Spinal cord (tissue), 9 donors: ENCODE measurements at regions not wholly inside any gene's neighbourhood (a gene's known extent, or its start where the extent isn't known, plus 50 kb on each side); places are given as distances from the start of the nearest gene placed in this dataset.
"Not testable (repeated sequence)": the region's sequence is repeated elsewhere in the genome, so short reads cannot be mapped to it uniquely, and the experiment has no call there.

Experiments used
- DNase-seq, 6 donors: peaks; one replicate each; pipeline versions ENCODE4 v3.0.0 to v3.0.0-alpha.2; 2013 to 2015; ENCODE audit warnings: low spot score in 6 of 6, low read depth in 4 of 6
- H3K27ac ChIP-seq: one replicate; pipeline ENCODE4 v1.5.1; 2013; ENCODE audit warnings: low read depth, low read length, control low read depth
- H3K27me3 ChIP-seq: one replicate; pipeline ENCODE4 v1.6.1; 2013; ENCODE audit warnings: low read length; ENCODE audit not compliant: control insufficient read depth, insufficient read depth
- H3K36me3 ChIP-seq: one replicate; pipeline ENCODE4 v1.6.1; 2013; ENCODE audit warnings: low read length; ENCODE audit not compliant: control insufficient read depth, insufficient read depth
- H3K4me1 ChIP-seq: one replicate; pipeline ENCODE4 v1.6.1; 2013; ENCODE audit warnings: low read length; ENCODE audit not compliant: control insufficient read depth, insufficient read depth
- H3K4me3 ChIP-seq: one replicate; pipeline ENCODE4 v1.5.1; 2013; ENCODE audit warnings: low read depth, low read length, control low read depth
- H3K9me3 ChIP-seq: one replicate; pipeline ENCODE4 v1.6.1; 2013; ENCODE audit warnings: low read length; ENCODE audit not compliant: control insufficient read depth, insufficient read depth
- WGBS: methylation state at CpG from one replicate; pipeline ENCODE4 v1.1.5; 2013; ENCODE audit warnings: missing lambda C conversion rate; ENCODE audit not compliant: insufficient coverage; 5-methylcytosine and 5-hydroxymethylcytosine counted together
- donor health status: healthy.

- not testable (repeated sequence) for DNase-seq, H3K36me3 ChIP-seq, H3K9me3 ChIP-seq, H3K27ac ChIP-seq, H3K27me3 ChIP-seq, H3K4me3 ChIP-seq, H3K4me1 ChIP-seq
- WGBS: 15% methylated on average over 3 of the region's 4 CpGs
These were observed 3943.8 kb upstream of the OR11H1 start for GRCh38 chr22:11584231-11584630.

DNA sequence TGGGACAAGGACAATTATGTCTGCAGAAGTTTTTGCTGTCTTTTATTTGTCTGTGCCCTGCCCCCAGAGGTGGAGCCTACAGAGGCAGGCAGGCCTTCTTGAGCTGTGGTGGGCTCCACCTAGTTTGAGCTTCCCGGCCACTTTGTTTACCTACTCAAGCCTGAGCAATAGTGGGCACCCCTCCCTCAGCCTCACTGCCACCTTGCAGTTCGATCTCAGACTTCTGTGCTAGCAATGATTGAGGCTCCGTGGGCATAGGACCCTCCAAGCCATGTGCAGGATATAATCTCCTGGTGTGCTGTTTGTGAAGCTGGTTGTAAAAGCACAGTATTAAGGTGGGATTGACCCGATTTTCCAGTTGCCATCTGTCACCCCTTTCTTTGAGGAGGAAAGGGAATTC is 3933.4 kb upstream of the OR11H1 start:
- H3K9me3 ChIP-seq, H3K27ac ChIP-seq, H3K27me3 ChIP-seq, H3K4me3 ChIP-seq, H3K4me1 ChIP-seq, DNase-seq, H3K36me3 ChIP-seq: not testable (repeated sequence)
- WGBS: 45% methylated on average over 4 of the region's 4 CpGs

GRCh38 chr22:11597666-11598358 is 3930.2 kb upstream of the OR11H1 start:
- 83% methylated on average over 33 of the region's 33 CpGs for WGBS
- H3K36me3 ChIP-seq, H3K4me3 ChIP-seq, H3K27ac ChIP-seq, H3K9me3 ChIP-seq, H3K4me1 ChIP-seq, H3K27me3 ChIP-seq, DNase-seq: not testable (repeated sequence)

DNA sequence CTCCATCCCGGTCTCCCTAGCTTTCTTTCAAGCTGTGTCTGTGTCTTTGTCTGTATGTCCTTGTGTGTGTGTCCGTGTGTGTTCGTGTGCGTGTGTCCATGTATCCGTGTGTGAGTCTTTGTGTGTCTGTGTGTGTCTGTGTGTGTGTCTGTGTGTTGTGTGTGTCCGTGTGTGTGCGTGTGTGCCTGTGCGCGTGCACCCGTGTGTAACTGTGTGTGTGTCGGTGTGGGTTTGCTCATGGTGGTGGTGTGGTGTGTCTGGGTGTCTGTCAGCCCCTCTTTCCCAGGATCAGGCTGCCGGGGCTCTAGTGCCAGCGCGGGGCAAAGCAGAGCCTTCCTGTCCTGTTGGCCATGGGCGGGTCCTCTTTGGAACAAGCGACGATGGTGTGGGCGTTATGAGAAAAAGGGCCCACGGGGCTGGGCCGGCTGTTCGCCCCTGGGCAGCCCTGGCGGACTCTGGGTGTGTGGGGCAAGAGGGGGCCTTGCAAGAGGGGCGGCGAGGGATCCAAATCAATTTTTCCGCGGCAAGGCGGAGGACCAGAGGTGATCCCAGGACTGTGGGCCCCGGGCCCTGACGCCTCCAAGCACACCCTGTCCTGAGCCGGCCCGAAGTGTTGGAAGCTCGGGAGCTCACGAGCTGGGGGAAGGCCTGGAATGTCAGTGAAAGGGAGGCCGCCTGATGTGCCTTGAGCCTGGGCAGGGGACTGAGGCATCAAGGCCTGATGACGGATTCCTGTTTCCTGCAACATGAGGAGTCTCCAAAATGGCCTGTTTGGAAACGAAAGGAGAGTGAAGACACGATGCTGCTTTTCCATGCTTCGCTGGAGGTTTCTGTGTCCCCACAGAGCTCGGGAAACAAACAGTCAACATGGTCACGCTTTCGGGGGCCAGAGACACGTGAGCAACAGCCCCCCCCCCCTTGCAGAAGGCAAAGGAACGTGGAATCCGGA is 3929.2 kb upstream of the OR11H1 start:
- H3K27me3 ChIP-seq: no peaks in the 10 kb centered on the region
- 84% methylated on average over 41 of the region's 44 CpGs for WGBS
- no peaks in the 10 kb centered on the region for H3K4me1 ChIP-seq
- no peak for DNase-seq
- H3K9me3 ChIP-seq: peaks cover 8% of the 10 kb centered on the region
- no peaks in the 10 kb centered on the region for H3K36me3 ChIP-seq
- H3K4me3 ChIP-seq: no peak overlapping the region
- no peak overlapping the region for H3K27ac ChIP-seq

GRCh38 chr22:11599456-11599855 is 3928.5 kb upstream of the OR11H1 start:
- H3K27ac ChIP-seq, H3K27me3 ChIP-seq, DNase-seq, H3K36me3 ChIP-seq, H3K4me3 ChIP-seq, H3K4me1 ChIP-seq, H3K9me3 ChIP-seq: not testable (repeated sequence)
- WGBS: 94% methylated on average over 6 of the region's 19 CpGs

GRCh38 chr22:11600161-11600560 is 3927.8 kb upstream of the OR11H1 start:
- H3K4me1 ChIP-seq, H3K27me3 ChIP-seq, H3K27ac ChIP-seq, H3K36me3 ChIP-seq, DNase-seq, H3K4me3 ChIP-seq, H3K9me3 ChIP-seq: not testable (repeated sequence)
- WGBS: 81% methylated on average over 19 of the region's 23 CpGs

DNA sequence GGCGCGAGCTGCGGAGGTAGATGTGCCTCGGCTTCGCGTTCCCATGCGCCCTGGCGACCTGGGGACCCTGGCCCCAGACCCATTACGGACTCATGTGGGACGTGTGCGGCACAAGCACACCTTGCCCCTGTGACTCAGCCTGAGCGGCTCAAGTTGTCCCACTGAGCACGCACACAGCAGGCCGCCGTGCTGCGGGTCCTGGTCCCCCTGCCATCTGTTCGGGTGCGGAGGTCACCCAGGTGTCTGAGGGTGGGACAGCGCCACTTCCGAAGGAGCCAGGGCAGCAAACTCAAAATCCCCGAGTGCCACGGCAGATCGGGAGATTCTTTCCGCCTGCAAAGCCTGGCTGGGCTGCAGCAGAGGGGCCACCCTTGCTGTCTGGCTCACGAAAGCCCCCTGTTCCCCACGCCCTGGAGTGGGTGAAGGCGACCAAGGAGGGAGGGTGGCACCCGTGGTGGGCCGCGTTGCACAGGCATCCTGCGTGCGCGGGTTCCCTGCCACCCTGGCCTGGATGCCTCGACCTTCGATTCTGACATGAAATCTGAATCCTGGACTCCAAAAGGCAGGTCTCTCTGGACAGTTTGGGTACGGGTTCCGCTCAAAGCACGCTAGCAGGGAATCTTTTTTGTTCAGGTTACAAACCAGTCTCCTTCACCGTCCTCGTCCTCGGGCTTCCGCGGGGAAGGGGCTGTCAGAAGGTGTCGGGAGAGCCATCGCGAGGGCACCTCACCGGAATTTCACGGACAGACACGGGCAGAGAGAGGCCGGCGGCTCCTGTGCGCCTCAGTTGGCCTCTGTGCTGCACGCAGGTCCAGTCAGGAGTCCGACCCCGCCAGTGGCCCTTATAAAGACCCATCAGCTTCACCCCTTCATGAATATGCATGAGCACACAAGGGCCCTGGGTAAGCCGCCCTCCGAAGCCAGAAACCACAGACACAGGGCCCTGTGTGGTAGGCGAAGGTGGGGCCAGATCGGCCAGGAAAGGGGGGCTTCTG is 3926.8 kb upstream of the OR11H1 start:
- H3K4me3 ChIP-seq, H3K27me3 ChIP-seq, H3K4me1 ChIP-seq, H3K27ac ChIP-seq, H3K36me3 ChIP-seq, DNase-seq: not testable (repeated sequence)
- peaks cover 14% of the 10 kb centered on the region for H3K9me3 ChIP-seq
- WGBS: 80% methylated on average over 58 of the region's 59 CpGs

DNA sequence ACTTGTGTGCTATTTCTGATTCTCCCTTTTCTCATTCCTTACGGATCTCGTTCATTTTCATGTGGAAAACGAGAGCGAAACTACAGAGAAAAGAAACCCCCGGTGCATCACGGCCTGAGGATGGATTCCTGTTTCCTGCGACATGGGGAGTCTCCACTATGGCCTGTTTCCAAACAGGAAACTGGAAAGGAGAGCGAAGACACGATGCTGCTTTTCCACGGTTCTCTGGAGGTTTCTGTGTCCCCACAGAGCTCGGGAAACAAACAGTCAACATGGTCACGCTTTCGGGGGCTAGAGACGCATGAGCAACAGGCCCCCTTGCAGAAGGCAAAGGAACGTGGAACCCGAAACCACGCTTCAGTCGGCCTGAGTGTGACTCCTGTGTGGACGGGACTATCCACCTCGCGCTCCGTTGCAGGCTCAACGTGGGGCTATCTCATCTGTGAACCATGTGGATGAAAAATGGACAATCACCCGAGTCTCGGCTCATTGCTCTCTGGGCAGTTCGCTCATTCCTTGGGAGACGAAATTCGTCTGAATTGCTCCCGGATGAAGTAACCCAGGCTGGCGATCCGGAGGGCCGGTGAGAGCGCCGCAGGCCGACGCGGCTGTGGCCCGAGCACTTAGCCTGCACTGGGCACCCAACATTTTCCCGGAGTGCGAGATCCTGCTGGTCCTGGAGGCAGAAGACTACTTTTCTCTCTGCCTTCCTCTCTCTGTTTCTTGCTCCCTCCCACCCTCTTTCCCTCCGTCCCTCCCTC is 3923.2 kb upstream of the OR11H1 start:
- peaks cover 14% of the 10 kb centered on the region for H3K9me3 ChIP-seq
- H3K4me3 ChIP-seq, DNase-seq, H3K4me1 ChIP-seq, H3K27ac ChIP-seq, H3K27me3 ChIP-seq, H3K36me3 ChIP-seq: not testable (repeated sequence)
- 75% methylated on average over 37 of the region's 41 CpGs for WGBS
